ENCODE measurements at regions not wholly inside any gene's neighbourhood (a gene's known extent, or its start where the extent isn't known, plus 50 kb on each side); places are given as distances from the start of the nearest gene placed in this dataset.

DNA sequence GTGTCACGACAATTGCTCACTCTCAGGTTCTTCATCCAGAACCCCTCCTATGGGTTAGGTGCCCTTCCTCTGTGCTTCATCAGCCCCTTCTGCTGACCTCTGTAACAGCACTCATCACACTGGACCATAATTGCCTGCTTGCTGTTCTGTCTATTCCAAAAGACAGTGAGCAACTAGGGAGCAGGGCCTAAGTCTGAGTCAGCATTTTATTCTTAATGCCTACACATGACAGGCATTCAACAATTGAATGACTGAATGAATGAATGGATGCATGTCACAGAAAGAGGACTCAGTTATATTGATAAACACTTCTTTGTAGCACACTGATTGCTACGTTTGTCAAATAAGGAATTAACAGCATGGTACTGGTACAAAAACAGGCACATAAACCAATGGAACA is 317.0 kb downstream of the ZIC3 start:
- TF ChIP-seq, protein P1, sequence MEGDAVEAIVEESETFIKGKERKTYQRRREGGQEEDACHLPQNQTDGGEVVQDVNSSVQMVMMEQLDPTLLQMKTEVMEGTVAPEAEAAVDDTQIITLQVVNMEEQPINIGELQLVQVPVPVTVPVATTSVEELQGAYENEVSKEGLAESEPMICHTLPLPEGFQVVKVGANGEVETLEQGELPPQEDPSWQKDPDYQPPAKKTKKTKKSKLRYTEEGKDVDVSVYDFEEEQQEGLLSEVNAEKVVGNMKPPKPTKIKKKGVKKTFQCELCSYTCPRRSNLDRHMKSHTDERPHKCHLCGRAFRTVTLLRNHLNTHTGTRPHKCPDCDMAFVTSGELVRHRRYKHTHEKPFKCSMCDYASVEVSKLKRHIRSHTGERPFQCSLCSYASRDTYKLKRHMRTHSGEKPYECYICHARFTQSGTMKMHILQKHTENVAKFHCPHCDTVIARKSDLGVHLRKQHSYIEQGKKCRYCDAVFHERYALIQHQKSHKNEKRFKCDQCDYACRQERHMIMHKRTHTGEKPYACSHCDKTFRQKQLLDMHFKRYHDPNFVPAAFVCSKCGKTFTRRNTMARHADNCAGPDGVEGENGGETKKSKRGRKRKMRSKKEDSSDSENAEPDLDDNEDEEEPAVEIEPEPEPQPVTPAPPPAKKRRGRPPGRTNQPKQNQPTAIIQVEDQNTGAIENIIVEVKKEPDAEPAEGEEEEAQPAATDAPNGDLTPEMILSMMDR (IDR thresholded peaks at IDR 0.05): no peak
- TF ChIP-seq EZH2 (IDR thresholded peaks at IDR 0.05): no peak

All from neural progenitor cell (in vitro differentiated cells).